Colonic mucosa (tissue), 4 donors: ENCODE measurements at regions not wholly inside any gene's neighbourhood (a gene's known extent, or its start where the extent isn't known, plus 50 kb on each side); places are given as distances from the start of the nearest gene placed in this dataset.

Experiments
- DNase-seq: peaks from one replicate; pipeline ENCODE4 v3.0.0-alpha.2; 2020
- H3K27ac ChIP-seq: fragments of 200-600 bp; one replicate; pipeline ENCODE4 v1.8.0; 2021
- H3K27me3 ChIP-seq: fragments of 200-600 bp; one replicate; pipeline ENCODE4 v1.8.0; 2021
- H3K36me3 ChIP-seq: fragments of 200-600 bp; one replicate; pipeline ENCODE4 v1.8.0; 2021
- H3K4me1 ChIP-seq: fragments of 200-600 bp; one replicate; pipeline ENCODE4 v1.8.0; 2021; ENCODE audit warnings: mild to moderate bottlenecking
- H3K4me3 ChIP-seq: fragments of 200-600 bp; one replicate; pipeline ENCODE4 v1.8.0; 2021
- H3K9ac ChIP-seq, 2 donors: one replicate each; pipeline ENCODE4 v1.7.0; 2013; ENCODE audit warnings: control low read depth in 2 of 2, low read depth in 2 of 2, low read length in 2 of 2
- H3K9me3 ChIP-seq: fragments of 200-600 bp; one replicate; pipeline ENCODE4 v1.8.0; 2021
- CTCF ChIP-seq: fragments of 200-600 bp; IDR thresholded peaks from one replicate; pipeline ENCODE4 v1.8.0; 2022; ENCODE audit warnings: antibody characterized with exemption, mild to moderate bottlenecking
- intact Hi-C: fragments of 100-400 bp; cut with DNase I; formaldehyde crosslinking; loops from one replicate; pipeline ENCODE4 v1.14.1; 2022
- donor health status: healthy.
- donor health status: DM: no; HTN: no; CAD: no.
- donor health status: DM: no; HTN: no; CAD: no.

GRCh38 chr5:93072831-93073459 lies 508.1 kb downstream of the NR2F1-AS1 start:
- Histone ChIP-seq H3K27ac (no peak overlapping the region), H3K4me1 (no peaks in the 10 kb centered on the region), H3K4me3 (no peak overlapping the region), H3K9me3 (no peaks in the 10 kb centered on the region), H3K36me3 (no peaks in the 10 kb centered on the region), H3K27me3 (no peaks in the 10 kb centered on the region), H3K9ac (no peak overlapping the region)
- intact Hi-C loops = no loop called here
- no peak for TF ChIP-seq CTCF
- DNase-seq = no peak

GRCh38 chr5:93071710-93072109 lies 509.3 kb downstream of the NR2F1-AS1 start:
- no peaks in the 10 kb centered on the region for H3K36me3 ChIP-seq
- no peak overlapping the region for H3K27ac ChIP-seq
- H3K4me1 ChIP-seq = no peaks in the 10 kb centered on the region
- no peaks in the 10 kb centered on the region for H3K9me3 ChIP-seq
- no peak for DNase-seq
- TF ChIP-seq CTCF = no peak
- no peak overlapping the region for H3K4me3 ChIP-seq
- intact Hi-C loops = no loop called here
- no peaks in the 10 kb centered on the region for H3K27me3 ChIP-seq
- no peak overlapping the region for H3K9ac ChIP-seq

GRCh38 chr5:93070938-93071337 lies 510.1 kb downstream of the NR2F1-AS1 start:
- no peaks in the 10 kb centered on the region for H3K4me1 ChIP-seq
- H3K4me3 ChIP-seq = no peak overlapping the region
- no peak for TF ChIP-seq CTCF
- no peak overlapping the region for H3K27ac ChIP-seq
- no peak for DNase-seq
- intact Hi-C loops = no loop called here
- H3K9ac ChIP-seq = no peak overlapping the region
- H3K27me3 ChIP-seq = no peaks in the 10 kb centered on the region
- H3K9me3 ChIP-seq = no peaks in the 10 kb centered on the region
- H3K36me3 ChIP-seq = no peaks in the 10 kb centered on the region

GRCh38 chr5:93069276-93069675 lies 511.7 kb downstream of the NR2F1-AS1 start:
- H3K9ac ChIP-seq = no peak overlapping the region
- no peaks in the 10 kb centered on the region for H3K9me3 ChIP-seq
- no peak for TF ChIP-seq CTCF
- no peak overlapping the region for H3K27ac ChIP-seq
- intact Hi-C loops = no loop called here
- H3K4me3 ChIP-seq = no peak overlapping the region
- H3K4me1 ChIP-seq = no peaks in the 10 kb centered on the region
- H3K27me3 ChIP-seq = no peaks in the 10 kb centered on the region
- no peaks in the 10 kb centered on the region for H3K36me3 ChIP-seq
- no peak for DNase-seq

GRCh38 chr5:93062548-93062947 lies 518.5 kb downstream of the NR2F1-AS1 start:
- no peak for DNase-seq
- no peaks in the 10 kb centered on the region for H3K27me3 ChIP-seq

More at GRCh38 chr5:93062548-93062947, 518.5 kb downstream of the NR2F1-AS1 start:
- Histone ChIP-seq H3K4me3 (no peak overlapping the region), H3K9ac (no peak overlapping the region), H3K27ac (no peak overlapping the region), H3K9me3 (no peaks in the 10 kb centered on the region), H3K36me3 (no peaks in the 10 kb centered on the region), H3K4me1 (no peaks in the 10 kb centered on the region)
- TF ChIP-seq CTCF = no peak
- intact Hi-C loops = no loop called here
